Dermis microvascular lymphatic vessel endothelial cell (primary cell): ENCODE measurements at regions not wholly inside any gene's neighbourhood (a gene's known extent, or its start where the extent isn't known, plus 50 kb on each side); places are given as distances from the start of the nearest gene placed in this dataset.
"Not testable (repeated sequence)": the region's sequence is repeated elsewhere in the genome, so short reads cannot be mapped to it uniquely, and the experiment has no call there.

ENCODE experiments used
- DNase-seq, 2 donors: peaks; one replicate each; pipeline versions ENCODE4 v3.0.0 to v3.0.0-alpha.2; 2010; ENCODE audit warnings: low read depth in 2 of 2

DNA sequence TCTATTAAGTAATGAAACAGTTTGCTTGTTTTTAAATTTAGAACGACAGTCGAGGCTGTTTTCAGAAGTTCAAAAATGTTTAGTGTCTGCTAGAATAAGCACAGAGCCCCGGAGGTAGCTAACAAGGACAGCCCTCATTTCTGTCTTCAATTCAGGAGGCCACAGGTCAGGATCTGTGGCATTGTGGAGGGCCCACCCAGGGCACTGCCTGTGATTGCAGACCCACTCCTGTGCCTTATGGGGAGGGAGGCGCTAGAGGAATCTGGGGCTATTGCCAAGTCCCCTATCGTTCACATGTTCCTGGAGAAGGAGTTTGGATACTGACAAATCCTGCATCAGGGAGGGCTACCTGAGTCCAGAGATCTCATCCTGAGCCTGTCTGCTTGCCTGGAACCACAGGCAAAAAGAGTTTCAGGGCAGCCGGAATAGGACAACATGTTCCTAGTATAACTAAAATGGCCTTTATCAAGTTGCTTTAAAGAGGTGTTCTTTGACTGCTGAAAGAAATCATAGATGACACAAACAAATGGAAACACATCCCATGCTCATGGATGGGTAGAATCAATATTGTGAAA is 141.5 kb upstream of the ROPN1 start:
- DNase-seq, result no peak

DNA sequence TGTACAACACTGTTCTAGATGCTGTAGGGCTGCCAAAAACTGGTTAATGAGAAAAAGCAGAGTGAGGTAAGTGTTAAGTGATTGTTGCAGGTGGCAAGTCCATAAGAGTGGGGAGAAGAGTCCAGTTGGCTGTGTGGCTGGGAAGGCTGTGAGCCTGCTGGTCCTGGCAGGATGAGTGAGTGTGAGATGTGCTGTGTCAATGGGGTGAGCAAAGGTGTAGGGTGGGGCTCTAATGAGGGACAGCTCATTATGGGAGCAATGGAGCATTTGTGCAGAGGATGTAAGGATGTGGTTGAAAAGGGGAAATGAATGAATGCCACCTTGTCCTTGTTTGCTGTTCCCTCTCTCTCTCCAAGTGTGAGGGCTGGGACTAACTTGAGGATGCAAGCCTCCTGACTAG is 145.3 kb upstream of the ROPN1 start:
- DNase-seq, result no peak

DNA sequence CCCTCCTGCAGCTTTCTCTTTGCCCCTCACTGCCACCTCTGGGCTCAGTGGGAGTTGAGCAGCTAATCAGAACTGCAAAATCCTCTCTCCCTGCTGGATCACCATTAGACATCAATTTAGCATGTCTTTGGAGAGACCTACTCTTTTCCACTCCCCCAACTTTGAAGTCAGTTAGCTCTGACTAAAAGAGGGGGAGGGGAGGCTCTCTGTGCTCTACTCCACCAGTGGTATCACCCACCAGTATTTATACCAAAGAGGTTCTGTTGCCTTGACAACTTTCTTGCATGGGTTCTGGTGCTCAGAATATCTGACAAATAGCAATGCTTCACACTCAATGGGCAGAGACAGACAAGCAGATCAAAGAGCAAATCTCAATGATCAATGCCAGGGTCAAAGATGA is 146.2 kb upstream of the ROPN1 start:
- DNase-seq, result no peak

DNA sequence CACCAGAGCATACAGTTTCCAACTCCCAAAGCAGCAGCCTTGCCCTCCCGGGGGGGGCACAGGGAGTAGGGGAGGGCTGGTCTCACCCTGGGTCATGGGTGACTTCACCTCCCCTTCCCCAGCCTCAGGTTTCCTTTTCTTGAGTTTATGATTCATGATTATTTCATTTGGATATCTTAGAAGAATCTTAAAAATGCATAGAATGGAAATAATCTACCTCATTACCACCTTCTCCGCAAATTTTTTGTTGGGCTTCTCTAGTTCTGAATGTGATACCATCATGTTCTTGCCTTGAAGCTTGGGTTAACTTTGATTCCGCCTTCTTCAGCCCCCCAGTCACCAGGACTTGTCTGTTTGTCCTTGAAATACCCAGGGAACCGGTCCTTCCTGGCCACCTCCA is 148.8 kb upstream of the ROPN1 start:
- DNase-seq, result no peak

DNA sequence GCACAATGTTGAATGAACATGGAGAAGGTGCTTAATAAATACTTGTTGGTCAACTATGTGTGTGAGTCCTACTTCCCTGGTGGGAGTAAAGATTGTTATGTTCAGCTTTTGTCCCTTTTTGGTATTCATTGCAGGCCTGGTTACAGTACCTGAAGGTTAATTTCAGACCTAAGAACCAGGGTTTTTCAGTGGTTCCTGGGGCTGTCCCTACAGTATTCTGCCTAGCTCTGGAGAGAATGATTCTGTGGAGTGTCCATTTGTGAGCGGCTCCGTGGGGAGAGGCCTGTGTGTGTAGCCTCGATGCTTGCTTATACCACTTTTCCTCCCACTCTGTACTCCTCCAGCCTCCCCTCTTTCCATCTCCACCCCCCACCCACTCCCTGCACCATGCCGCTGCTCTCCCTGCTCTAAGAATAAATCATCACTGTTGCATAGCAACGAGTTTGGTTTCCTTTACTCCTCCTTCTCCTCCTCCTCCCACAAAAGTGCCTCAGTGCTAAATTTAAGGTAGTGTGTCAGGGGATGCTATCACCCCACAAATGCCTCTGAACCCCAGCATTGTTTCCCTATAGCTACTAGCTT is 150.6 kb upstream of the ROPN1 start:
- DNase-seq, result no peak

DNA sequence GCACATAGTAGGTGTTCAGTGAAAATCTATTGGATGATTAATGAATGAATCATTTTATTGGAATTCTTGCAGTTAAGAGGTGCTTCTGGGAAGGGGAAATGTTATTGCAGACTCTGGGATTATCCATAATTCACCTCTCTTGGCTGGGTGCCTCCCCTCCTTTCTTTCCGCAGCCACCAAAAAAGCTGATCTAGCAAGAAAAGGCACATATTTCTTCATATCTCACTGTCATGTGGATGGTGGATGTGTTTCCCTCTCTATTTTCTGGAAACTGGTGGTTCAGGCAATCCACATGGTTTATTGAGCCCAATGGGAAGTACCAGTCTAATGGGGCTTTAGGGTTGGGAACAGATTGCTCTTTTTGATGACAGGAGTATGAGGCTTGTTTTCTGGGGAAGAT is 151.1 kb upstream of the ROPN1 start:
- no peak for DNase-seq

DNA sequence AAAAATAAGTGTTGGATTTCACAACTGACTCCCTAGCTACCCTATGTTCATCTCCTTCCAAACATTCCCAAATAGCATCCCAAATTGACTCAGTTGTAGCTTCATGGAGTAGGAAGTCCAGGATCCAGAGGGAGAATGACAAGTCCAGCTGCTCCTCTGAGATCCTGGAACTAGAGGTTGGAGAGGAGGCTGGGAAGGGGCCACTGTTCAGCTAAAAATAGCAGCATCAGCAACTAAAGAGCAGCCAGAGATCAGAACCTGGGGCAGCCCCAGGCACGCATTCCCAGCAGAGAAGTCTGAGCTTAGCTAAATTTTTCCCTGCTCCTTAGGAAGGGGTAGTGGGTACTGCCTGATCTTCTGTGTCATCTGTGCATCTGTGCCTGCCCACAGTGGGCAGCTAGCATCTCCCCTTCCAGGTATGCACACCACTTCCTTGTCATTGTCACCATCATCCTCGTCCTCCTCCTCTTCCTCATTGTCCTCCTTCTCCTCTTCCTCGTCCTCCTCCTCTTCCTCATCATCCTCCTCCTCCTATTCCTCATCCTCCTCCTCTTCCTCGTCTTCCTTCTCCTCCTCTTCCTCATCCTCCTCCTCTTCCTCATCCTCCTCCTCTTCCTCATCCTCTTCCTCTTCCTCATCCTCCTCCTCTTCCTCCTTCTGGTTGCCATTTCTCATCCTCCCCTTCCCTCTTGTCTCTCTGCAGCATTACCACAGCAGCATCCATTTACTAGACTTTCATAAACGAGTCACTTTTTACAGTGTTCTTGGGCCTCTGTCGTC is 152.3 kb upstream of the ROPN1 start:
- DNase-seq, result no peak

DNA sequence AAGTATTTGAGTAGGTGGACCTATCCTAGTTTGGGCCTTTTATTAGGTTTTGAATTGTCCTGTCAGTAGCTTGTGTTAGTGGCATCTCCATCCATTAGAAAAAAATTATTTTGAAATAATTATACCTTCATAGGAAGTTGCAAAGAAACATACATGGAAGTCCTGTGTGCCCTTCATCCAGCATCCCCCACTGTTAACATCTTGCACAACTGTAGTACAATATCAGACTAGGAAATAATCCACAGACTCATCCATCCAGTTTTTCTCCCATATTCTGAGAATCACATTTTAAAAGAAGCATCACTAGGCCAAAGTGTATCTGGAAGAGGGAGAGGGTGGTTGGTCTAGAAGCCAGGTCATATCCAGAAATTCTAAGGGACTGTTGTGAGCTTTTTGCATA is 155.5 kb upstream of the ROPN1 start:
- no peak for DNase-seq

DNA sequence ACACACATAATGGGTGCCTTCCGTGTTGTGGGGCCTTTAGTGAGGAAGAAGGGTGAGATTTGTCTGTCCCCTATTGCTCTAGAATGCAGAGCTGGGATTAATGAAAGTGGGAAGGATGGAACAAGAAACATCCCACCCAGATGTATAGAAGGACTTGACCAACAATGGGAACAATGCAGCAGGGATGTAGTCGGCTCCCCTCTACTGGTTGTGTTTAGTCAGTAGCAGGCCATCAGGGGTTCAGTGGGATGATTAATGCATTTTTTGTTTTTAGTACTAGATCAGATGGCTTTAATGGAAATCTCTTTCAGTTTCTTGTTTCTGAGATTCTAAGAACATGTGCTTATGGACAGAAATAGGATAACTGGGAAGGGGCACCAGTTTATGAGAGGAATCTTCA is 156.0 kb upstream of the ROPN1 start:
- DNase-seq, result no peak

DNA sequence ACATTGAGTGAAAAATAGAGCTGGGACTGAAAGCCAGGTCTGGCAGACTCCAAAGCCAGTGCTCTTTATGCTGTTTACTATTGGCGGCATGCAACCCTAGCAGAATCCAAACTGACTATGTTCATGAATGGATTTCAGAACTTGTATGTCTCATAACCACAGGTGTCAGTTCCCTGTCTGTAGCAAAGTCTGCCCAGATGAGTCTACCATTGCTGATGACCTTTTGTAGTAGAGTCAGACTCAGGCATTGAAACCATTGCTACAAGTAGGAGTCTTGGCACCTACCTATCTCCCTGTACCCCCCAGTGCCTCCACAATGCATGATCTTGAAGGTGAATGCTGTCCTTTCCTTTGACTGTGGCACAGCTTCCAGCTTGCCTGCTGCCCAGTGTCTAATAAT is 157.2 kb upstream of the ROPN1 start:
- DNase-seq, result no peak

DNA sequence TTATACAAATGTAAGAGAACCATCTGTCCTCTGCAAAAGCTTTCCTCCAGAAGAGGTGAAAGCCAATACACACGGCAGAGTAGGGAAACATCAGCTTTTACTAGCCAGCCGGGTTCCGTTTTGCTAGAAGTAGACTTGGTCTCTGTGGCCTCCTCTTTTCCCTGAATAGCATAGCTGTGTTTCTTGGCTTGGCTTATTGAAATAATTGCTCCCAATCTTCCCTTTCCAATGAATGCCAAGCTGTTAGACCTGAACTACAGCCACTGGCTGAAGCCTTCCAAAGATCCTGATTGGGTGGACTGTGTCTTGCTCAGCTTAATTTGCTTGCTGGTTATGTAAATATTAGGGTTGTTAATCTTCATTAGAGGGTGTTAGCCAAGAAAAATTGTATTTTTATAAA is 157.8 kb upstream of the ROPN1 start:
- no peak for DNase-seq

DNA sequence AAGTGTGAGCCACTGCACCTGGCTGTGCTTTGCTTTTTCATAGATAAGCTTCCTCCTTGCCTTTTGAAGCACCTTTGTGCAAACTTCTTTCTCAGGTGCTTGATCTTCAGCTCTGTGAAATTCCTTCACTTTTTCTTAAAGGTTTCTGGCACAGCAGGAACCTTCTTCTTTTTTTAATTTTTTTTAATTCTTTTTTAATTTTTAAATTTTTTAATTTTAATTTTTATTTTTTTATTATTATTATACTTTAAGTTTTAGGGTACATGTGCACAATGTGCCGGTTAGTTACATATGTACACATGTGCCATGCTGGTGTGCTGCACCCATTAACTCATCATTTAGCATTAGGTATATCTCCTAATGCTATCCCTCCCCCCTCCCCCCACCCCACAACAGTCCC is 161.0 kb upstream of the ROPN1 start:
- DNase-seq, result not testable (repeated sequence)

DNA sequence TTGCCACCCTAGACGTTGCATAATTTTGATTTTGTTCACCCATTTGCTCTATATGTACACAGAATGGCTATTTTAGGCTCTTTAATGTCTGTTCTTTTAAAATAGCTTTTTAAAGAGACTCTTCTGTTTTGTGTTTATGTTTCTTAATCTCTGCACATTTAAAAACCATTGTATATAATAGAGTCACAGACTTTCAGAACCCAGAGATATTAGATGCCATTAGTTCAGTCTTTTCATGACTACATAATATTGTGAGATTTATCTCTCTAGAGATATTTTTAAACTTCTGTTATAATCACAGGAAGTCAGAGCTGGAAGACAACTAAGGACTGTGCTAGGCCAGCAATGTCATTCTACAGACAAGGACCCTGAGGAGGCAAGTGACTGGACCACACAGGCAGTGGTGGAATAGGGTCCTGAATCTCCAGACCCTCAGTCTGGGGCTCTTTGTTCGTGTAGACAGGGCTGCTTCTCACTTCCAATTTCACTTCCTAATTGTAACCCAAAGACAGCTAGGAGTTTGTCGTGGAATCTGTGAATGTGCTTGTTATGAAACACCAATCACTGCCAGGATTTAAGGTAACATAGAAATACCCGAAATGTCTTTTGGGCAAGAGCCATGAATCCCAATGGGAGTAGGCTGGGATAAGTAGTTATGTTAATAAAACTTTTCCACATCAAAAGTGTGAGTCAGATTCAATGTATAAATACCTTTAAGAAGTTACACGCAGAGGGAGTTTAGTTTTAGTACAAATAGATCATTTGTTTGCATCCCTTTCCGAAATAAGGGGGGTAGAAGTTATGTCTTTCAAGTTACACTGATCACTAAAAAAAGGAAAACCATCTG is 165.2 kb upstream of the ROPN1 start:
- no peak for DNase-seq

DNA sequence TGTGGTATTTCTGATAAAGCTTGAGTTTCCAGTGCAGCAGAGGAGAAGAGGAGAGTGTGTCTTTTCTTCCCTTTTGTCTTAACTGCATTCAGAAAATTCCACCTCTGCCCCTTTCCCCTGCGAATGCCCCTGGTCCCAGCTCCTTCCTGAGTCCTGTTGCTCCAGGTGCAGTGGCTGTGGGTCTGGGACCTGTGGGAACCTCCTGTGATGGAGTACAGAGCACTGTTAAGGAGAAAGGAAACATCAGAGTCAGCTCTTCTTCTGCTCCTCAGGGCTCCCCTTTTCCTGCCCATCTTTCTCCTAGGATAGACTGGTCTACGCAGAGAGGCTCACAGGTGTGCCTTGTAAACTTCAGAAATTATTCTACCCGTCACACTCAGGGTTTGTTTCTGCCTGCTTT is 165.8 kb upstream of the ROPN1 start:
- no peak for DNase-seq

DNA sequence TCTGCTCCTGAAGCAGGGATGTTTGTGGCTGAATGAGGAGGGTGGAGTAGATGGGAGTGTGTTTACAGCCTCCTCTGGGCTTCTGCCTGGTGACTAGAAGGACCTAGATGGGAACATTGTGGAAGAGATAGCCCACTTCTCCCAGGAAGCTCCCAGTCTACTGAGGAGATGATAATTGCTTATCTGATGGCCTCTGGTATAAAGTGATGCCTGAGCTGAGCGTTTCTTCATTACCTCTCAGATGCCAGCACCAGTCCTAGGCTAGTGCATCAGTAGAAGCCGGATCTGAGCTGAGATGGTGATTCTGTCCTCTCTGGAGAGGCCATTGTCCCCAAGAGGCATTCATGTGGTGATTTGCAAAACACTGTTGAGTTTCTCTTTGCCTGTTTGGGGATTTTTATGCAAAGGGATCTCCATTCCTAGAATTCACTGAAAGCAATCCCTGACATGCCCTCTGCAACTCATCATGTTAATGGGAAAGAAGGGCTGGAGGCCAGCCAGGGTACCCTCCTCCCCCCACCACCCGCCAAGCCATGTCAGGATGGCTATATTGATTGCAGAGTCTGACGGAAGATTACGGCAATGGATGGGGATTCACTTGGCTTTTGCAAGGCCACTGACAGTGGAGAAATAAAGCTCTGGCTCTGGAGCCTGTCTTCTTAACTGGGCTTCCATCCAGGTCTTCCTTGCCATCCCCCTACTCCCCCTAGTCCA is 166.4 kb upstream of the ROPN1 start:
- no peak for DNase-seq

DNA sequence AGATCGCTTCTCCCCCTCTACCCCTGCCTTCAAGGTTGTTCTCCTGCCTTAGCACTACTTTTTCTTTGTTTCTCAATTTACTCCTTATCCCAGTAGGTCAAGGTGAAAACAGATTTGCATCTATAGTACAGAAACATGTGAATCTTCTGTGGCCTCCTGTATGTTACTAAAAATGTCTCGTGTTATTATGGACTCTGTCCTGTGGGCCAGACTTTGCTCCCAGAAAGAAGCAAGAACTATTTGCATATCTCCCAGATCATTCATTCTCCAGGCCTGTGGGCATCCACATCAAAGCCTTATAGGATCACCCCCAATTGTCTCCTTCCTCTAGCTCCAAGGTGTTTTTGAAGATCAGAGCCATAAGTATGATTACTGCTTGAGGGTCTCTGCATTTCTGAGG is 169.5 kb upstream of the ROPN1 start:
- no peak for DNase-seq

DNA sequence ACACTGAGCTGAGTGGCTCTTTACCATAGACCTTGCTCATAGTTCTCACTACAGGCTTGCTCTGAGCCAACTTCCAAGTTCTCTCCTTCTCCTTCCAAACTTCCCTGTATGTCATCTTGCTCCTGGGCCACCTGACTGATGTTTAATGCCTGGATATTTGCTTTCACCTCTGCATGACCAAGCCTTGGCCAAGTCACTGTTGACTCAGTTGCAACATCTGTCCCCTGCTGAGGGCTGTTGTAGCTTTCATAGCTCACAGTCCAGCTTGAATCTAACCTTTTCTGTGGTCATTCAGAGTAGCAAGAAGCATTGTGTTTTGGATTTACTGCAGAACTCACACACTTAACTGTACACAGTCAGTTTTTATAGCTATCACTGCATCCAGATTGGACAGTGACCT is 171.8 kb upstream of the ROPN1 start:
- no peak for DNase-seq

DNA sequence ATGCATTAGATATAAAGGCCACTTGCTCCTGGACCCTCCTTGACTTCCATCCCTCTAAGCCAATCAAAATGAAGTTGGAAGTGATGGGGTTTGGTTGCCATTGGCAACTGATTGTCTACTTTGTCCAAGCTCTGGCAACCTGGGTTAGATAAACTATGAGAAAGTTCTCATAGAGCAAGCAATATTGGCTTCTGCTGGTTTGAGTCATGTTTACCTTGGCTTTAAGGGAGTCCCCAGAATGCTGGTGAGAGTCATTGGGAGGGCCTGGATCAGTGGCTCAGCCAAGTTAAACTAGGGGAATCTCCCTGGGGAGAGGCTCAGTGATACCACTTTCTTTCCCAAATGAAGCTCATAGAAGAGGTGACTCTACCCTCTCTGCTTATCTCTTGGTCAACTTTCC is 176.3 kb upstream of the ROPN1 start:
- DNase-seq, result peak; percentile 37 to 51

DNA sequence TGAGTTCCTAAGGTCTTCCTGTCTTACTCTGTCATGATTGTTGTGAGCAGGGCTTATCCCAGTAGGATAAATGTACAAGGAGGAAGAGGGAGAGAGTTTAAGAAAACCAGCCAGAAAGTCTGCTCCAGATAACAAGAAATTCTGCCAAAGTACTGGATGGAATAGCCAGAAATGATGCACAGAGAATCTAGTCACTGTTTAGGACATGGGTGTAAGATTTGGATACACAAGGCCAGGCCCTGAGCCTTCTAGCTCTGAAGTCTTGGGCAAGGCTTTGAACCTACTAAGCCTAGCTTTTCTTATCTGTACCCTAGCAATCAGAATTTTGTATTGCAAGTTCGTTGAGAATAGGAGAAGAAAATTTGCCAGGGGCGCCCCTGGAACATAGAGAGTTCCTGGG is 180.4 kb upstream of the ROPN1 start:
- DNase-seq, result no peak

DNA sequence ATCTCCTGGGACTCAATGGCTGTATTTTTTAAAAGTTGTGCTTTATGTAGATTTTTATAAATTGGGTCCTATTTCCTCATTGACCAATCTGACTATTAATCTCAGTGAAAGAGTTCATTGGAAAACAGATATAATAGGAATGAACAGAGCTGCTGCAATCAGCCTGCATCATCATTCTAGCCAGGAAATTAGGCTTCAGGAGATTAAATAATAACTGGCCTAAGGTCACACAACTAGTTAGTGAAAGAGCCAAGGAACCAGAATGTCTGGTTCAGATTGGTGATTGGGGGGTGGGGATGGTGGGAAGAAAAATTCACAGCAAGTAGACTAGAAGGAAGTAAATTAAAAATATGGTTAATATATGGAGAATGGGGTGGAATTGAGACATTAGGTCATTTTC is 180.9 kb upstream of the ROPN1 start:
- no peak for DNase-seq

DNA sequence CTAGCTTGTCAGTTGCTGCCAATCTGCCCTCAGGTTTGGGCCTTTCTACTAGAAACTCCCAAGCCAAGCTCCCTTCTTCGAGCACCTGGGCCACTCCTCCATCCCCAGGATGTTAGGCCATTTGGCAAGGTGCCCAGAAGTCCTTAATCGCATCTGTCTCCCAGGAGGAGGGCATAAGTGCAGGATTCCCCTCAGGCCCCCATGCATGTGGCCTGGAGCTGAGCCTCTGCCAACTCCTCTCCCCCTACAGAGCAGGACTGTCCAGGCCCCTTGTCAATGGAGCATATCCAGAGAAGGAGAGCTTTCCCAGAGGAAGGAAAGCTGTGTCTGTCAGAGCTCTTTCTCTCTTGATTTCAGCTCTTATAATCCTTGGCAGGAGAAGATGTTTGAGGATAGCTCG is 182.6 kb upstream of the ROPN1 start:
- DNase-seq, result no peak
